ENCODE measurements at regions not wholly inside any gene's neighbourhood (a gene's known extent, or its start where the extent isn't known, plus 50 kb on each side); places are given as distances from the start of the nearest gene placed in this dataset.

GRCh38 chr1:30052178-30052577, 671.2 kb downstream of the MATN1 start:
- ATAC-seq (ENCODE audit: low FRiP score) = no peak
- no peak for DNase-seq
- Histone ChIP-seq H3K27ac (ENCODE audit: low read depth in 1 of 2, low read length in 2 of 2) (no peak overlapping the region), H3K36me3 (ENCODE audit: control insufficient read depth in 1 of 2, insufficient read depth in 2 of 2, low read length in 1 of 2) (no peaks in the 10 kb centered on the region), H3K27me3 (ENCODE audit: control insufficient read depth in 1 of 2, insufficient read depth in 2 of 2, low read length in 1 of 2) (no peaks in the 10 kb centered on the region), H3K9me3 (ENCODE audit: control insufficient read depth, low read length) (no peaks in the 10 kb centered on the region), H3K4me3 (ENCODE audit: low read length in 2 of 2) (no peak overlapping the region), H3K4me1 (ENCODE audit: control insufficient read depth in 1 of 2, insufficient read depth in 2 of 2, low read length in 2 of 2) (no peaks in the 10 kb centered on the region)
- WGBS, 2 donors = 46 to 49% methylated on average over 4 of the region's 4 CpGs
- intact Hi-C loops (cut with DNase I) = no loop called here

- Histone ChIP-seq H3K27me3 (ENCODE audit: control insufficient read depth in 1 of 2, insufficient read depth in 2 of 2, low read length in 1 of 2) (no peaks in the 10 kb centered on the region), H3K36me3 (ENCODE audit: control insufficient read depth in 1 of 2, insufficient read depth in 2 of 2, low read length in 1 of 2) (no peaks in the 10 kb centered on the region), H3K4me3 (ENCODE audit: low read length in 2 of 2) (no peak overlapping the region), H3K27ac (ENCODE audit: low read depth in 1 of 2, low read length in 2 of 2) (no peak overlapping the region), H3K9me3 (ENCODE audit: control insufficient read depth, low read length) (no peaks in the 10 kb centered on the region), H3K4me1 (ENCODE audit: control insufficient read depth in 1 of 2, insufficient read depth in 2 of 2, low read length in 2 of 2) (no peaks in the 10 kb centered on the region)
- intact Hi-C loops (cut with DNase I) = no loop called here
- WGBS, 2 donors = 85 to 86% methylated on average over 6 of the region's 6 CpGs
- DNase-seq = no peak
- no peak for ATAC-seq (ENCODE audit: low FRiP score)
Observed at GRCh38 chr1:30051777-30052176, 671.6 kb downstream of the MATN1 start.

- Histone ChIP-seq H3K4me3 (ENCODE audit: low read length in 2 of 2) (no peak overlapping the region), H3K36me3 (ENCODE audit: control insufficient read depth in 1 of 2, insufficient read depth in 2 of 2, low read length in 1 of 2) (no peaks in the 10 kb centered on the region), H3K4me1 (ENCODE audit: control insufficient read depth in 1 of 2, insufficient read depth in 2 of 2, low read length in 2 of 2) (no peaks in the 10 kb centered on the region), H3K27ac (ENCODE audit: low read depth in 1 of 2, low read length in 2 of 2) (no peak overlapping the region), H3K27me3 (ENCODE audit: control insufficient read depth in 1 of 2, insufficient read depth in 2 of 2, low read length in 1 of 2) (no peaks in the 10 kb centered on the region), H3K9me3 (ENCODE audit: control insufficient read depth, low read length) (no peaks in the 10 kb centered on the region)
- DNase-seq = no peak
- 89 to 90% methylated on average over 4 of the region's 4 CpGs for whole genome bisulfite sequencing, 2 donors
- intact Hi-C loops (cut with DNase I) = no loop called here
- no peak for ATAC-seq (ENCODE audit: low FRiP score)
Observed at GRCh38 chr1:30049748-30050296, 673.6 kb downstream of the MATN1 start.

GRCh38 chr1:30048905-30049304, 674.5 kb downstream of the MATN1 start:
- Histone ChIP-seq H3K27ac (ENCODE audit: low read depth in 1 of 2, low read length in 2 of 2) (no peak overlapping the region), H3K4me1 (ENCODE audit: control insufficient read depth in 1 of 2, insufficient read depth in 2 of 2, low read length in 2 of 2) (no peaks in the 10 kb centered on the region), H3K4me3 (ENCODE audit: low read length in 2 of 2) (no peak overlapping the region), H3K27me3 (ENCODE audit: control insufficient read depth in 1 of 2, insufficient read depth in 2 of 2, low read length in 1 of 2) (no peaks in the 10 kb centered on the region), H3K36me3 (ENCODE audit: control insufficient read depth in 1 of 2, insufficient read depth in 2 of 2, low read length in 1 of 2) (no peaks in the 10 kb centered on the region), H3K9me3 (ENCODE audit: control insufficient read depth, low read length) (no peaks in the 10 kb centered on the region)
- intact Hi-C loops (cut with DNase I) = no loop called here
- WGBS, 2 donors = 91 to 99% methylated on average over 5 of the region's 5 CpGs
- DNase-seq (no peak), ATAC-seq (ENCODE audit: low FRiP score) (no peak)

- DNase-seq (no peak), ATAC-seq (ENCODE audit: low FRiP score) (no peak)
- Histone ChIP-seq H3K4me3 (ENCODE audit: low read length in 2 of 2) (no peak overlapping the region), H3K9me3 (ENCODE audit: control insufficient read depth, low read length) (no peaks in the 10 kb centered on the region), H3K27ac (ENCODE audit: low read depth in 1 of 2, low read length in 2 of 2) (no peak overlapping the region), H3K27me3 (ENCODE audit: control insufficient read depth in 1 of 2, insufficient read depth in 2 of 2, low read length in 1 of 2) (no peaks in the 10 kb centered on the region), H3K36me3 (ENCODE audit: control insufficient read depth in 1 of 2, insufficient read depth in 2 of 2, low read length in 1 of 2) (no peaks in the 10 kb centered on the region), H3K4me1 (ENCODE audit: control insufficient read depth in 1 of 2, insufficient read depth in 2 of 2, low read length in 2 of 2) (no peaks in the 10 kb centered on the region)
- intact Hi-C loops (cut with DNase I) = no loop called here
- 79 to 80% methylated on average over 3 of the region's 3 CpGs for WGBS, 2 donors
Observed at GRCh38 chr1:30047576-30047975, 675.8 kb downstream of the MATN1 start.

- DNase-seq = no peak
- H3K4me3 ChIP-seq (ENCODE audit: low read length in 2 of 2) = no peak overlapping the region
- H3K9me3 ChIP-seq (ENCODE audit: control insufficient read depth, low read length) = no peaks in the 10 kb centered on the region
- no peaks in the 10 kb centered on the region for H3K27me3 ChIP-seq (ENCODE audit: control insufficient read depth in 1 of 2, insufficient read depth in 2 of 2, low read length in 1 of 2)
- ATAC-seq (ENCODE audit: low FRiP score) = no peak
- WGBS, 2 donors = 78 to 79% methylated on average over 10 of the region's 10 CpGs
- intact Hi-C loops (cut with DNase I) = no loop called here
- H3K4me1 ChIP-seq (ENCODE audit: control insufficient read depth in 1 of 2, insufficient read depth in 2 of 2, low read length in 2 of 2) = no peaks in the 10 kb centered on the region
- no peak overlapping the region for H3K27ac ChIP-seq (ENCODE audit: low read depth in 1 of 2, low read length in 2 of 2)
- H3K36me3 ChIP-seq (ENCODE audit: control insufficient read depth in 1 of 2, insufficient read depth in 2 of 2, low read length in 1 of 2) = no peaks in the 10 kb centered on the region
Observed at GRCh38 chr1:30046751-30047150, 676.6 kb downstream of the MATN1 start.

GRCh38 chr1:30045304-30046090, 677.9 kb downstream of the MATN1 start:
- ATAC-seq (ENCODE audit: low FRiP score) (no peak), DNase-seq (no peak)
- no peaks in the 10 kb centered on the region for H3K36me3 ChIP-seq (ENCODE audit: control insufficient read depth in 1 of 2, insufficient read depth in 2 of 2, low read length in 1 of 2)
- intact Hi-C loops (cut with DNase I) = no loop called here
- no peaks in the 10 kb centered on the region for H3K9me3 ChIP-seq (ENCODE audit: control insufficient read depth, low read length)
- H3K27me3 ChIP-seq (ENCODE audit: control insufficient read depth in 1 of 2, insufficient read depth in 2 of 2, low read length in 1 of 2) = no peaks in the 10 kb centered on the region
- H3K4me3 ChIP-seq (ENCODE audit: low read length in 2 of 2) = no peak overlapping the region
- H3K27ac ChIP-seq (ENCODE audit: low read depth in 1 of 2, low read length in 2 of 2) = no peak overlapping the region
- H3K4me1 ChIP-seq (ENCODE audit: control insufficient read depth in 1 of 2, insufficient read depth in 2 of 2, low read length in 2 of 2) = no peaks in the 10 kb centered on the region
- 91 to 95% methylated on average over 4 of the region's 4 CpGs for WGBS, 2 donors

GRCh38 chr1:30044656-30045144, 678.7 kb downstream of the MATN1 start:
- ATAC-seq (ENCODE audit: low FRiP score) = no peak
- Histone ChIP-seq H3K27ac (ENCODE audit: low read depth in 1 of 2, low read length in 2 of 2) (no peak overlapping the region), H3K36me3 (ENCODE audit: control insufficient read depth in 1 of 2, insufficient read depth in 2 of 2, low read length in 1 of 2) (no peaks in the 10 kb centered on the region), H3K9me3 (ENCODE audit: control insufficient read depth, low read length) (no peaks in the 10 kb centered on the region), H3K4me1 (ENCODE audit: control insufficient read depth in 1 of 2, insufficient read depth in 2 of 2, low read length in 2 of 2) (no peaks in the 10 kb centered on the region), H3K4me3 (ENCODE audit: low read length in 2 of 2) (no peak overlapping the region), H3K27me3 (ENCODE audit: control insufficient read depth in 1 of 2, insufficient read depth in 2 of 2, low read length in 1 of 2) (no peaks in the 10 kb centered on the region)
- intact Hi-C loops (cut with DNase I) = no loop called here
- no peak for DNase-seq
- 95 to 96% methylated on average over 2 of the region's 2 CpGs for WGBS, 2 donors

- 71 to 73% methylated on average over 1 of the region's 1 CpG for WGBS, 2 donors
- Histone ChIP-seq H3K27me3 (ENCODE audit: control insufficient read depth in 1 of 2, insufficient read depth in 2 of 2, low read length in 1 of 2) (no peaks in the 10 kb centered on the region), H3K9me3 (ENCODE audit: control insufficient read depth, low read length) (no peaks in the 10 kb centered on the region), H3K36me3 (ENCODE audit: control insufficient read depth in 1 of 2, insufficient read depth in 2 of 2, low read length in 1 of 2) (no peaks in the 10 kb centered on the region), H3K27ac (ENCODE audit: low read depth in 1 of 2, low read length in 2 of 2) (no peak overlapping the region), H3K4me1 (ENCODE audit: control insufficient read depth in 1 of 2, insufficient read depth in 2 of 2, low read length in 2 of 2) (no peaks in the 10 kb centered on the region), H3K4me3 (ENCODE audit: low read length in 2 of 2) (no peak overlapping the region)
- DNase-seq (no peak), ATAC-seq (ENCODE audit: low FRiP score) (no peak)
- intact Hi-C loops (cut with DNase I) = no loop called here
Observed at GRCh38 chr1:30043731-30044408, 679.5 kb downstream of the MATN1 start.

All from aorta (tissue), 5 donors.